ENCODE measurements at regions not wholly inside any gene's neighbourhood (a gene's known extent, or its start where the extent isn't known, plus 50 kb on each side); places are given as distances from the start of the nearest gene placed in this dataset.

DNA sequence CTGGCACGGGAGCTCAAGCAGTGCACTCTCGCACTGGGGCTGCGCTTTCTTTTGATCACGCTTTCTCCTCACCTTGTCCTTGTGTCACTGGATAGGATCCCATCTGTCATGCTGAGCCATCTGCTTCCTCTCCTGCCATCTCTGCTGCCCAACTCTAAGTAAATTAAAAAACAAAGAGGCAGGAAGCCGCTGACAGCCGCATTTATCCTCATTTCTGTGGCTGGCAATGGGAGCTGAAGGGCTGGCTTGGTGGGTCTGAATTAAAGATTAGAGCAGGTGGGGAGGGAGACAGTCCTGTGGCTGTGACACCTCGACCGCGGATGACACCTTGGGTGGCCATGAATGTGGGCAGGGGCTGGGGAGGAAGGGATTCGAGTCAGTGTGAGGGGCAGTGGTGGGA is 159.2 kb upstream of the ALDH1B1 start:
- TF ChIP-seq CTCF (conservative IDR thresholded peaks at IDR 0.05; ENCODE audit: low read depth, low read length) (no peak), EZH2 (IDR thresholded peaks at IDR 0.05; ENCODE audit: low read length, unreplicated experiment) (no peak), EZH2phosphoT487 (IDR thresholded peaks at IDR 0.05; ENCODE audit: borderline replicate concordance, low read length) (no peak)

Data from PC-3 (cell line).